ENCODE measurements at regions not wholly inside any gene's neighbourhood (a gene's known extent, or its start where the extent isn't known, plus 50 kb on each side); places are given as distances from the start of the nearest gene placed in this dataset.

DNA sequence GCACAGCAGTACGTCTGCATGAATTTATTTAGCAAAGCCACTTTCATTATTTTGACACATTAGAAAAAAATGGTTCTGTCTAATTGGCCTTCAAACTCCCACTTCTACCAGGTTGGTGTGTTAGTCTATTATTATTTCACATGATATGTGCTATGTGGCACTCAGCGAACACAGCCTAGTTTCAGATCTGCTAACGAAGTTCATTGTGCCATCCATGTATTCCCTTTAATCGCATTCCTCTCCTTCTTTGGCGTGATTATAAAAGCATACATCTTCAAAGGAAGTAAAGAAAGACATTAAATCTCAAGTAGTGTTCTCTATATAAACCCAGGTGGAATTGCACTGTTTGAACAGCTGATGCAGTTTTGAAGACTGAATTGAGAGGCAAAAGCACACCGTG lies 96.4 kb upstream of the CACNA2D1 start:
- TF ChIP-seq, protein P1, sequence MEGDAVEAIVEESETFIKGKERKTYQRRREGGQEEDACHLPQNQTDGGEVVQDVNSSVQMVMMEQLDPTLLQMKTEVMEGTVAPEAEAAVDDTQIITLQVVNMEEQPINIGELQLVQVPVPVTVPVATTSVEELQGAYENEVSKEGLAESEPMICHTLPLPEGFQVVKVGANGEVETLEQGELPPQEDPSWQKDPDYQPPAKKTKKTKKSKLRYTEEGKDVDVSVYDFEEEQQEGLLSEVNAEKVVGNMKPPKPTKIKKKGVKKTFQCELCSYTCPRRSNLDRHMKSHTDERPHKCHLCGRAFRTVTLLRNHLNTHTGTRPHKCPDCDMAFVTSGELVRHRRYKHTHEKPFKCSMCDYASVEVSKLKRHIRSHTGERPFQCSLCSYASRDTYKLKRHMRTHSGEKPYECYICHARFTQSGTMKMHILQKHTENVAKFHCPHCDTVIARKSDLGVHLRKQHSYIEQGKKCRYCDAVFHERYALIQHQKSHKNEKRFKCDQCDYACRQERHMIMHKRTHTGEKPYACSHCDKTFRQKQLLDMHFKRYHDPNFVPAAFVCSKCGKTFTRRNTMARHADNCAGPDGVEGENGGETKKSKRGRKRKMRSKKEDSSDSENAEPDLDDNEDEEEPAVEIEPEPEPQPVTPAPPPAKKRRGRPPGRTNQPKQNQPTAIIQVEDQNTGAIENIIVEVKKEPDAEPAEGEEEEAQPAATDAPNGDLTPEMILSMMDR (IDR thresholded peaks at IDR 0.05; ENCODE audit: poor library complexity, severe bottlenecking): no peak
- TF ChIP-seq, protein P2, sequence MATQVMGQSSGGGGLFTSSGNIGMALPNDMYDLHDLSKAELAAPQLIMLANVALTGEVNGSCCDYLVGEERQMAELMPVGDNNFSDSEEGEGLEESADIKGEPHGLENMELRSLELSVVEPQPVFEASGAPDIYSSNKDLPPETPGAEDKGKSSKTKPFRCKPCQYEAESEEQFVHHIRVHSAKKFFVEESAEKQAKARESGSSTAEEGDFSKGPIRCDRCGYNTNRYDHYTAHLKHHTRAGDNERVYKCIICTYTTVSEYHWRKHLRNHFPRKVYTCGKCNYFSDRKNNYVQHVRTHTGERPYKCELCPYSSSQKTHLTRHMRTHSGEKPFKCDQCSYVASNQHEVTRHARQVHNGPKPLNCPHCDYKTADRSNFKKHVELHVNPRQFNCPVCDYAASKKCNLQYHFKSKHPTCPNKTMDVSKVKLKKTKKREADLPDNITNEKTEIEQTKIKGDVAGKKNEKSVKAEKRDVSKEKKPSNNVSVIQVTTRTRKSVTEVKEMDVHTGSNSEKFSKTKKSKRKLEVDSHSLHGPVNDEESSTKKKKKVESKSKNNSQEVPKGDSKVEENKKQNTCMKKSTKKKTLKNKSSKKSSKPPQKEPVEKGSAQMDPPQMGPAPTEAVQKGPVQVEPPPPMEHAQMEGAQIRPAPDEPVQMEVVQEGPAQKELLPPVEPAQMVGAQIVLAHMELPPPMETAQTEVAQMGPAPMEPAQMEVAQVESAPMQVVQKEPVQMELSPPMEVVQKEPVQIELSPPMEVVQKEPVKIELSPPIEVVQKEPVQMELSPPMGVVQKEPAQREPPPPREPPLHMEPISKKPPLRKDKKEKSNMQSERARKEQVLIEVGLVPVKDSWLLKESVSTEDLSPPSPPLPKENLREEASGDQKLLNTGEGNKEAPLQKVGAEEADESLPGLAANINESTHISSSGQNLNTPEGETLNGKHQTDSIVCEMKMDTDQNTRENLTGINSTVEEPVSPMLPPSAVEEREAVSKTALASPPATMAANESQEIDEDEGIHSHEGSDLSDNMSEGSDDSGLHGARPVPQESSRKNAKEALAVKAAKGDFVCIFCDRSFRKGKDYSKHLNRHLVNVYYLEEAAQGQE (IDR thresholded peaks at IDR 0.05; ENCODE audit: borderline replicate concordance): no peak
- no peak for TF ChIP-seq EP300 (conservative IDR thresholded peaks at IDR 0.05; ENCODE audit: poor library complexity, severe bottlenecking)

Measured in neural cell (in vitro differentiated cells).